NCI-H748 (cell line): ENCODE measurements at regions not wholly inside any gene's neighbourhood (a gene's known extent, or its start where the extent isn't known, plus 50 kb on each side); places are given as distances from the start of the nearest gene placed in this dataset.

Experiments used
- DNase-seq: peaks from one replicate; lab custom pipeline; 2025; ENCODE audit not compliant: unreplicated experiment; lab: John Stamatoyannopoulos, UW

- no peak for DNase-seq
Observed at GRCh38 chr6:140572129-140572528, 1197.7 kb upstream of the CITED2 start.

- DNase-seq = no peak
Observed at GRCh38 chr6:140571145-140571544, 1196.7 kb upstream of the CITED2 start.

DNA sequence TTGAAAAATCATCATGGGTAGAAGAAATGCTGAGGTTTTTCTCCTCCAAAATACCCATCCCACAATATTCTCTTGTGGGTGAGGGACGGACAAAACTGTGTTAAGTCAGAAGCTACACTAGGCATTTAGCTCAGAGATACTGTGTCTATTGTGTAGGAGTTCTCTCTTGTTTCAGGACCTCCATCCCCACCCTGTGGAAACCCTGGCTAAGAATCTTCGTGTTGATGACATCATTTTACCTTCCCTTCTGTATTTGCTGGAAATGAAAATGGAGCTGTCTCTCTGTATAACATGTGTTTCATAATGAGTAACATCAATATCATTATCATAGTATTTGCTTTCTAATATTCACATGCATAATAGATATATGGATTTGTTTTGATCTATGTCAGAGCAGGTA lies 1193.0 kb upstream of the CITED2 start:
- no peak for DNase-seq

GRCh38 chr6:140566781-140567277 lies 1192.4 kb upstream of the CITED2 start:
- DNase-seq = peak; percentile 6

DNA sequence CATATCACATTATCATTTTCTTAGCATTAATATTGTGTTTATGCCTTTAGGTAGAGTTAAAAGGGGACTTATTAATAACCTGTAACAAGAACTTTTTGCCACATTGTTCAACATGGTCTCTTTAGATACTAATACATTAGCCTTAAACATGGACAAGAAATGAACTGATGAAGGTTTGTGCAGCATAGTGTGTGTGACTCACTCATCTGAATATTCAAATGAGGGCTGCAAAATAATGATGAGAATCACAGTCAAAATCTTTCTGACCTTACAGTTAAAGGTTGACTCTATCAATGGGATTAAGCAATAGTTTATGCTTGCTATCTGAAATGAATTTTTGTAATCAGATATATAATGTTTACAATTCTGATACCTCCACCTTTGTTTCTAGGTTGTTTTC lies 1189.3 kb upstream of the CITED2 start:
- DNase-seq = no peak

GRCh38 chr6:140561701-140562100 lies 1187.3 kb upstream of the CITED2 start:
- no peak for DNase-seq

DNA sequence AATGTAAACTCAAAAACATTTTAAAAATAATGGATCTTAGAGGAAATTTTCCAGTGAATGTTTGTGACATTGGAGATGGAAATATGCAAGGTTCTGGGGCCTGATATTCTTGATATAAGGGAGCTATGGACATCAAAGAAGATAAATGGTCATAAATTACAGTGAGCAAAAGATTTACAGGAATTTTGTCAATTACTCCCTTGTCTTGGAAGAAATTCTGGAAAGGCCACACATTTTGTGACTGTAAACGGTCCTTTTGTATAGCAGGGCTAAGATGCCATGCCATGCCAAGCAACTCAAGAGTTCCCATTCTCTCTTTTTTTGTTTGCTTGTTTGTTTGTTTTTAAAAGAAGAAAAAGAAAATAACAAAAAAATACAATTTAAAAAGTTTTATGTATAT lies 1186.2 kb upstream of the CITED2 start:
- no peak for DNase-seq

DNA sequence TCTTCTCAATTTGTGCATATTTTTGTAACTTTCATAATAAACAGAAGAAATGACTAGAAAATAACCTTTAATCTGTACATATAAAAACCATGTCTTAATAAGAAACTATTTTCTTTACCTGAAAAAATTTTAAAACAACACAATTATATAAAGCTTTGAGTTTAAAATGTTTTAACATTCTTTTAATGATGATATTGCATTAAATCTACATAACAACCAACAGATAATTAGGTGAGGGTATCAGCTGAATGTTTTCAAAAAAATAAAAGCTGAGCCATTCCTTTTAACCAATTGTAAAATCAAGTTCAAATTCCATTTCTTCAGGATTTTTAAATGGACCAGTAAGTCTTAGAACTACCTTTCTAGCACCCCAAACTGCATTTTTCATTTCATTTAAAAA lies 1185.0 kb upstream of the CITED2 start:
- DNase-seq = no peak

GRCh38 chr6:140554421-140554820 lies 1180.0 kb upstream of the CITED2 start:
- DNase-seq = no peak

GRCh38 chr6:140548366-140548765 lies 1173.9 kb upstream of the CITED2 start:
- DNase-seq = no peak

GRCh38 chr6:140546640-140547039 lies 1172.2 kb upstream of the CITED2 start:
- no peak for DNase-seq

DNA sequence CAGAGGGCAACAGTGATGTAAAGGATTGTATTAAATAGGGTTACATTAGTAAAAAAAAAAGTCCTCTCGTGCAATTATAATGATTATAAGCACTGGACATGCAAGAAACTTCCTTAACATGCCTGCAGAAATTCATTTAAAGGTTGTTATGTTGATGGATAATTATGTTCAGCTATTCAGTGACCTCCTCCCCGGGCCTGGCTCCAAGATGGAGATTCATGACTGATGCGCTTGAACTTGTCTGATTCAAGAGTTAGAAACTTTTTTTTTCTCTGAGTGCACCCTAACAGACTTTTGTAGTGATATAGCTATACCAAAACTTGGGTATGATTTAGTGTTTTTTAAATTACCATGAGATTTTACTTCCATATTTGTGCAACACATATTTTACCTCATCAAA lies 1170.0 kb upstream of the CITED2 start:
- DNase-seq = no peak

- DNase-seq = peak; percentile 98
Observed at GRCh38 chr6:140542863-140543262, 1168.4 kb upstream of the CITED2 start.

GRCh38 chr6:140541288-140541687 lies 1166.8 kb upstream of the CITED2 start:
- DNase-seq = peak; percentile 34

DNA sequence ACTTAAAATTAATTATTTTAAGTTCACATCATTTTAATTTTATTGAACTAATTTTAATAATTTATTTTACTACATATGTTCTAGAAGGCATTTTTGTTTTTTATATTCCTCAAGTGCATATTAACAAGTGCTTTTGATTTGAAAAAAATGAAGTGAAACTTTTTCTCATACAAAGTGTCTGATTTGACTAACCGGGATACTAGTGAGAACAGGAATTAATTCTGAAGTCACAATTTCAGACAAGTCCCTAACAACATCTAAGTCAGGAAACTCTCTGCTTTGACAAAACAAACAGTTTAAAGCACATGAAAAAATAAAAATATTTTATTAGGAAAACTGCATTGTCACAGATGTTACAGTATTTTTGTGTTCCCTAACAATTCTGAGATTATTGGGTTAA lies 1166.3 kb upstream of the CITED2 start:
- DNase-seq = no peak

DNA sequence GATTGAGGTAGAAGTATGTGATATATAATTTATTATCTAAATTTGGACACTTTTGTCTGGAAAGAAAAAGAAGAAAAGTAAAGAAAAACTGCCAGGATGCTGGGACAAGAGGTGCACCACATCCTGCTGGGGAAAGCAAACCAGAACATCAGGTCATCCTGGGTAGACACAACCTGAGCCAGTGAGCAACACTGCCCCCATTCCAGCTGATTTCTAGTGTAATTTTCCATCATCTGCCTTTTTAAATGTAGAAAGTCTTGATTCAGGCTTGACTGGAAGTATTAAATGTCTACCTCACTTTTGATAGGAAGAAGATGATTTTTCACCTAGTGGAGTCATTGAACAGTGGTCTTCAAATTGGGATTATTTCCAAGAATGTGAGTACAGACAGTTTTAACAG lies 1164.5 kb upstream of the CITED2 start:
- no peak for DNase-seq

DNA sequence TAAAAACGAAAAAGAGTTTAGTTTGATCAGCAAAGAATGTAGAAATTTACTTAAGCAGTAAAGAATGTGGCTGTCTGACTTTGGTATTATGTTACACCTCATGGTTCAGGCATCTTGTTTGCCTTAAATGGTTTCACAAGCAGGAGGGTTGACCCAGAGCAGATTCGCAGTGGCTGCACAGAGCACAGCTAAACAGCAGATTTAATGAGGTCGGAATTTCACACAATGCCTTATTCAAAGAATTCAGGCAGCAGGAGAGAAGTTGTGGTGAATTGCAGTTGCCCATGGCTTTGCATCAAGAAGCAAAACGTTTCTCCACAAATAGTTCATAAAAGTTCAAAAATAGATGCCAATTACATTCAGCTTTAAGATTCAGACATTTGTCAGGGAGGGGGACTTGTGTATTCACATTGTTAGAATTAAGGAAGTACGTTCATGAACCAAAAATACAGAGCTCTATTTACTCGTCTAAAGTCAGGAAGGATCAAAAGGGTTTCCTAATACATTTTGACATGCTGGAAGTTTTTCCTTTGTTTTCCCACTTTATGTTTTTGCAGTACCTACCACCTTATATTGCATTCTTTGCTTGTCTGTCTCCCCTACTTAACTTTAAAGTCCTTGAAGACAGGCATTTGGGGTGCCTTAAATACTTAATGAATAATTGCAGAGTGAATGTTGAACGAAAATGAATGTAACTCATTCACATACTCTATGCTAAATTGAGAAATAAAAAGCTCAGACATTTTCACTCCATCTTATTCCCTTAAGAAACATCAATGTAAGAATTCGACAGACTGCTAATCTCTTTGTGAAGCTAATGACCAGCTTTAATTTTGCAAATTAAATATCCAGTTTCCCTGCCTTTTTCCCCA lies 1163.6 kb upstream of the CITED2 start:
- peak; percentile 18 for DNase-seq

- no peak for DNase-seq
Observed at GRCh38 chr6:140537211-140537610, 1162.8 kb upstream of the CITED2 start.

- no peak for DNase-seq
Observed at GRCh38 chr6:140535511-140535910, 1161.1 kb upstream of the CITED2 start.

DNA sequence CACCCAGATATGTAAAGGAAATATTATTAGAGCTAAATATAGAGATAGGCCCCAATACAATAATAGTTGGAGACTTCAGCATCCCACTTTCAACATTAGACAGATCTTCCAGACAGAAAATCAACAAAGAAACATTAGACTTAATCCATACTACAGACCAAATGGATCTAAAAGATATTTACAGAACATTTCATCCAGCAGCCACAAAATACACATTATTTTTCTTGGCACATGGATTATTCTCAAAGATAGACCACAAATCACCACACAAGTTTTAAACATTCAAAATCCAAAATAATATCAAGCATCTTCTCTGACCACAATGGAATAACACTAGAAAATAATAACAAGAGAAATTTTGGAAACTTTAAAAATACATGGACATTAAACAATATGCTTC lies 1159.1 kb upstream of the CITED2 start:
- no peak for DNase-seq

GRCh38 chr6:140504776-140505175 lies 1130.3 kb upstream of the CITED2 start:
- DNase-seq = no peak

DNA sequence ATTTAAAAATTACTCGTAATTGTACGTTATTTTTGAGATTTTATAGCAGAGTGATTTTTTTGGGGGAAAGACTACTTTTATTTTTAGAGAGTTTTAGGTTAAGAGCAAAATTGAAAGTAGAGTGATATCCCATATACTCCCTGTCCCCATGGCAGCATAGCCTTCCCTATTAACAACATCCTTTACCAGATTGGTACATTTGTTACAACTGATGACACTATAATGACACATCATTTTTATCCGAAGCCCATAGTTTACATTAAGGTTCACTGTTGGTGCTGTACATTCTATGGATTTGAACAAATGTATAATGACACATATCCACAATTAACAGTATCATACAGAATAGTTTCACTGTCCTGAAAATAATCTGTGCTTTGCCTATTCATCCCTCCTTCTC lies 1126.4 kb upstream of the CITED2 start:
- no peak for DNase-seq

- no peak for DNase-seq
Observed at GRCh38 chr6:140499607-140500006, 1125.2 kb upstream of the CITED2 start.
